ENCODE measurements at regions not wholly inside any gene's neighbourhood (a gene's known extent, or its start where the extent isn't known, plus 50 kb on each side); places are given as distances from the start of the nearest gene placed in this dataset.
"Not testable (repeated sequence)": the region's sequence is repeated elsewhere in the genome, so short reads cannot be mapped to it uniquely, and the experiment has no call there.

DNA sequence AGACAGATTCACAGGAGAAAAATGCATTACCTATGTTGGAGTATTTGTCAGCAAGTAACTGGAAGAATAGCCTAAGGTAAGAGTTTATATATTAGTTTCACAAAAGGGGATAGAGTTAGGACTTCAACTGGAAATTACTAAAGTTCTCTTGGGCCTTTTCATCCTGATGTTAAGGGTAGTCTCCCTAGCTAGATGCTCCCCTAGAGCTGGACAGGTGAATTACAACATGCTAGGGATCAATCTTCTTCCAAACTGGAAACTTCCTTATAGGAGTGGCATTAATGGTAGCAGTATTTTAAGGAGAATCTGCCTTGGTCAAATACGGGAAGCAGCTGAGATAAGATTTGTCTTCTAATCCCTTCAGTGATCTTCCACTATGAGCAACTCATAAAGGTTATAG, 632.8 kb upstream of the RAG2 start:
- DNase-seq, result no peak

DNA sequence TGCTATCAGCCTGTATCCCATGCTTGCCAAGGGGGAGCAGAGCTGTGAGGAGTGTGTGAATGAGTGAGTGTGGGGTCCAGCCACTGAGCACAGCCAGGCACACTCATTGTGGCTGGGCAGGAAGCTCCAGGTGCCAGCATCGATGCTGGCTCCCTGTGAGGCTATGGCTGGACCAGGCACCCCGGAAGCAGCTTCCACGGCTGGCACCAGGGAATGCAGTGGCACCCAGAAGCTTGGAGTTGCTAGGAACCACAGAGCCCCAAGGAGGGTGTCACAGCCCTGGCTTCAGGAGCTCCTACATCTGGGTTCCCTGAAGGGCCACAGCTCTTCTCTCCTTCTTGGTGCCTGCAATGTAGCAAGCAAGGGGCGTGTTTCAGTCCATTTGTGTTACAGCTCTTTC, 625.9 kb upstream of the RAG2 start:
- DNase-seq, result no peak

DNA sequence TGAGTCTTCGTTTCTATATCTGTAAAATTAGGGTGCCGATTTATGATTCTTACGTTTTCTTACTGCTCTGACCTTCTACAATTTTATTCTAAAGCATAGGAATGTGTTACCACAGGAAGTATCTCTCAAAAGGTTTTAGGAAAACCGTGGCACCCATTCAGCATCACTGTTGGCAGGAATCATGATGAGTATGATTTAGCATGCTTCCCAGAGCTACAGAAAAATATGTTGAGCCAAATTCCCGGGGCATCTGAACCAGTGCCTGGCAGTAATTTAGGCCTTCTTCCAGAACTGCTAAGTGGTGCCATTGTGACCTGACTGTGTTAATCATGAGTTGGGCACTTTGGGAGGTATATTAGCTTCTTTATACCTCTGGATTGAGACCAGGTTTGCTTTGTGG, 605.0 kb upstream of the RAG2 start:
- DNase-seq, result no peak

DNA sequence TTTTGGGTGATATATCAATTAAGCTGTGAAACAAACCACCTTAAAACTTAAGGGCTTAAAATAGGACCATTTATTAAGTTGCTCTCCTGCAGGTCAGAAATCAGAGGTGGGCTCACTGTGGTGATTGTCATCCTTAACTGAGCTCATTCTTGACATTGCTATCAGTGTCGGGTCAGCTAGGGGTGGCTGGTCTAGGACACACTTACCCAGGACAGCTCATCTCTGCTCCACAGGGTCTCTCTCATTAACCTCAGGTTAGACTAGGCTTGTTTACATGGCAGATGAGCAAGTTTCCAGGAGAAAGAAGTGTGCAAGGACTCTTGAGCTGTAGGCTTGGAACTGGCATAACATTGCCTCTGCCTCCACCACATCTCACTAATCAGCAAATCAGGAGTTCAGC, 601.0 kb upstream of the RAG2 start:
- no peak for DNase-seq

DNA sequence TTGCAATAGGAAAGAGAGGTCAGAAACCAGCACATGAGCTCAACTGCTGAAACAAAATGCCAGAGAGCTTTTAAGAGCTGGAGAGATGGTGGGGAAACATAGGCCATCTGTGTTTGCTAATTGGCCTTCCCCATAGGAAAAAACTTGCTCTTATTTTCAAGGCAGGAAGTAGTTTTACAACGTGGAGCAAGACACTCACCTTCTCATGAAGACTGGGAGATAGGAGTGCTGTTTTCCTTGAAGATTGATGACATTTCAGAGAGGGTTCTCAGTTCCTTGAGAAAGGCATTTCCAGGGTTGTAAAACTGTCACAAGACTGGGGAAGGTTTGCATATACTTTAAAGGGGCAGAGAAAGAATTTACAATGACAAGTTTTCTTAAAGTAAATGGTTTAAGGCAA, 586.3 kb upstream of the RAG2 start:
- no peak for DNase-seq

DNA sequence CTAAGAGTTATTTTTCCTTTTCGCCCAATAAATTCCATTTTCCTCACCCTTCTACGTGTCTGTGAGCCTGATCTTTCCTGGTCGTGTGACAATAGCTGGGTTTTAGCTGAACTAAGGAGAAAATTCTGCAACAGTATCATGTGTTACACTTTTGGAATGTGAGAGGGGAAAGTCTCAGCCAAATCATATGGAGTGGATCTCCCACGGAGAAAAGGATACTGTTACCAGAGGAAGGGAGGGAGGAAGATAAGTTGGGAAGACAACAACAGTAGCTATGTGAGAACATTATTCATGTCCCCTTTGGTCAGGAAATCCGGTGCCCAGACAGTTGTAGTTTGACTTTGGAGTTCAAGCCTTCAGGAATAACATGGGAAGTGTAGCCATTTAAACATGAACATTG, 584.0 kb upstream of the RAG2 start:
- DNase-seq, result no peak

DNA sequence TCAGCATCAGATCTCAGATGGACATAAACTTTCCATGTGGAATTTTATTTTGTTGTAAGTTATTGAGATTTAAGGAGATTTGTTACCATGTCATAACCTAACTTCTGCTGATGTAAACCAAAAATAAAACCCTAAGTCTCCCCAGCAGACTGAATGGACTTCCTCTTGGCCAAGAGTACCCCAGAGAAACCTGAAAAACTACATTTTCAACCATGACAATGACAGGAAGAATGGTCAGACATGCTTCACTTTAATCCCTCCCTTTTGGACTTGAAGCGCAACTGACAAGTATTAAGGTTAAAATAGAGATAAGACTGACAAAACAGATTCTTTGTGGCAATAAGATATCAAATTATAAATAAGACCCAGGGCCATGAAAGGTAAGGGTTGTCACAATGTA, 579.7 kb upstream of the RAG2 start:
- no peak for DNase-seq

DNA sequence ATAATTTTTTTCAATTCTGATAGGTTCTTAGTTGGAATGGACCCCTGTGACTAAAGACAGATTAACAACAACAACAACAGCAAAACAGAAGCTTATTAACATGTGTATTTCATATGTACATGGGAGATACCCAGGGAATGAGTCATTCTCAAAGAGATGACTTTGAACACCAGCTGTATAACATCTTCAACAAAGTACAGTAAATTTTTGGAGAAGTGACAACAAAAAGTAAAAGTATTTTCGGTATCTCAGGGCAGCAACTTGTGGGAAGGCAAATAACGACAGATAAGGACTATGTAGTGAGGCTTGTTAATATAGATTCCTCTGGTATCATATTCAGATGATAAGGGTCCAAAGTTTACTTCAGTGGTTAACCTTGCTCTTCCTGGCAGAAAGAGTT, 573.4 kb upstream of the RAG2 start:
- DNase-seq, result no peak

DNA sequence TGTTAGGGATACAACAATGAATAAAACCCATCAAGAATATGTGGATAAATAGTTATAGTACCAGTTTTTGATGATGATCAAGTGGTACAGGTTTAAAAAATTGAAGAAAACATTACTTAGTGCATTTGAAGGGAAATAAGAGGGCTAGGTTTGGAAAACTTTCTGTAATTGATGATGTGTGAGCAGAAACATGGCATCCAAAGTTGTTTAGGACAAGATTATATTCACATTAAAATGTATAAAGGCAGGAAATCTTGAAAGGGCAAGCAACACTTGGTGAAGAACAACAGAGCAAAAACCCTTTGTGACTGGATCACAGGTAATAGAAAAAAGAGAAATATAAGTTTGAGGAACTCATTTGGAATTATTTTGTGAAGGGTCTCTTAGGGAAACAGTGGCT, 572.3 kb upstream of the RAG2 start:
- no peak for DNase-seq

DNA sequence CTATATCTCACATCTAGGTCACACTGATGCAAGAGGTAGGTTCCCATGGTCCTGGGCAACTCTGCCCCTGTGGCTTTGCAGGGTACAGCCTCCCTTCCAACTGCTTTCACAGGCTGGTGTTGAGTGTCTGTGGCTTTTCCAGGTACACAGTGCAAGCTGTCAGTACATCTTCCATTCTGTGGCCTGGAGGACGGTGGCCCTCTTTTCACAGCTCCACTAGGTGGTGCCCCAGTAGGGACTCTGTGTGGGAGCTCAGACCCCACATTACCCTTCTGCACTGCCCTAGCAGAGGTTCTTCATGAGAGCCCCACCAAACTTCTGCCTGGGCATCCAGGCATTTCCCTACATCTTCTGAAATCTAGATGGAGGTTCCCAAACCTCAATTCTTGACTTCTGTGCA, 547.4 kb upstream of the RAG2 start:
- DNase-seq, result not testable (repeated sequence)

DNA sequence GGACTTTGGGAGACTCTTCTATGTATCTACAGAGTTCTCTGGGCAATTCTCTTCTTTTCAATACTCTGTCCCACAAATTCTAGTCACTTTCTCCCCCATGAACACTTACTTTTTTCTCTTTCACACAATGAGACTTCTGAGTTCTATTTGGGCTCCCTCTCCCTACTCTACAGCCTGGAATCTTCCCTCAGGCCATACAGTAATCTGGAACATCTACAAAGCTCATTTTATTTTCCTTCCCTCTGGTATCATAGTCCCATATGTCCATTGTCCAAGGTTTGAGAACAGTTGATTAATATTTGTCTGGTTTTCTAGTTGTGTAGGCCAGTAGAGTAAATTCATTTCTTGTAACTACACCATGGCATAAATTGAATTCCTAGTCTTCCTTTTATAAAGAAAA, 544.6 kb upstream of the RAG2 start:
- DNase-seq, result no peak

DNA sequence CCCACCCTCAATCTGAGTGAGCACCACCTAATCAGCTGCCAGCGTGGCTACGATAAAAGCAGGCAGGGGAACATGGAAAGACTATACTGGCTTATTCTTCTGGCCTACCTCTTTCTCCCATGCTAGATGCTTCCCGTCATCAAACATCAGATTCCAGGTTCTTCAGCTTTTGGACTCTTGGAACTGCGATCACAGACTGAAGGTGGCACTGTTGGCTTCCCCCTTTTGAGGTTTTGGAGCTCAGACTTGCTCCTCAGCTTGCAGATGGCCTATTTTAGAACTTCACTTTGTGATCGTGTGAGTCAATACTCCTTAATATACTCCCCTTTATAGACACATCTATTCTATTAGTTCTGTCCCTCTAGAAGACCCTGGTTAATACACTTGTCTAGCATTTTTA, 543.7 kb upstream of the RAG2 start:
- no peak for DNase-seq

DNA sequence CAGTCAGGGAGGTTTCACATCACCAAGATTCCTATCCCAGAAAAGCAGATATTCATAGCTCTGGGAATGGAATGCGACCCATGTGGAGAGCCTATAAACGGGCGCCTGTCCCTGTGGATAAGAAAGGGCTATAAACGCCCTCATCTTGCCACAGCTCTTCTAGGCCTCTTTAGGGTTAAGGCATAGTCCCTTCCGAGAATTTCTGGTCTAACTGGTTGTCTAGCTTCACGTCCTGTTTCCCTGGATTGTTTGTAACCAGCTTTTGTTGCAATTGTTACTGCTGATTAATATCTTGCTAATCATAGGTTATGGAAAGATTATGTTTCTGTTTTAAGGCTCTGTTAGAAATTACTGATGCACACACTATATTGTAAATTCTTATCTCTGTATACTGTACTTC, 537.6 kb upstream of the RAG2 start:
- DNase-seq, result not testable (repeated sequence)

DNA sequence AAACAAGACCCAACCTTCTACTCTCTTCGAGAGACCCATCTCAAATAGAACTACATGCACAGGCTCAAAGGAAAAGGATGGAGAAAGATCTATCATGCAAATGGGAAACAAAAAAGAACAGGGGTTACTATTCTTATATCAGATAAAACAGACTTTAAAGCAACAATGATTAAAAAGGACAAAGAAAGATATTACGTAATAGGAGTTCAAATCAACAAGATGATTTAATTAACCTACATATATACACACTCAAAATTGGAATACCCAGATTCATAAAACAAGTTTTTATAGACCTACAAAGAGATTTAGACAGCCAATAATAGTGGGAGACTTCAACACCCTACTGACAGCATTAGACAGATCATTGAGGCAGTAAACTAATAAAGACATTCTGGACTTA, 536.6 kb upstream of the RAG2 start:
- DNase-seq, result no peak

DNA sequence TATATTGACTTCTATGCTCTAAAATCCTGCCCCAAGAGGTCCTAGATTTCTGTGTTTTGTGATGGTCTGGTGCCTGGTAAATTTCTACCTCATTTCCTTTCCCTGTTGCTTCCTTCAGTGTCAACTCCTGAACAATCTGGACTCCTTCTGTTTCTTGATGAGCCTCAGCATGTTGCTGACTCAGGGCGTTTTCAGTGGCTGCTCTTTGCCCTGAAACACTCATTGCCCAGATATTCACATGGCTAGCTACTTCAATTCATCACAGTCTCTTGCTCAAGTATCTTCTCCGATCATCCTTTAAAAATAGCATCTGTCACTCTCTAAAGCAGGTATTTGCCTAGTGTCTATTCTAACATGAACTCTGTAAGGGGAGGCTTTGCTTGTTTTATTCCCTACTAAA, 526.3 kb upstream of the RAG2 start:
- no peak for DNase-seq

DNA sequence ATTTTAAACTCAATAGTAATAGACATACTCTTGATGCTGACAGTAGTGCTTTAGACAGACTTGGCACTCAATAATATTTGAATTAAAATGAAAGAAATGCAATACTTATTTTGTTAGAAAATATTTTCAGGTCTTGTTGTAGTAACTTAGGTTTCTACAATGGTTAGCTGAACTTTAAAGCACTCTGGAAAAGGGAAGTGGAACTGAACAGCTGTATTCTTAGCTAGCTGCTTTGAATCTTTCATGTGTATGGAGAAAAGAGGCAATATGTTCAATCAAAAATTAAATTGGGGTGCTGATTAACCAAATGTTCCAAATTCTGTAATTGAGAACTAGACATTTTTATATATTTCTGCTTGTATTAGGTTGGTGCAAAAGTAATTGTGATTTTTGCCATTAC, 517.9 kb upstream of the RAG2 start:
- no peak for DNase-seq

DNA sequence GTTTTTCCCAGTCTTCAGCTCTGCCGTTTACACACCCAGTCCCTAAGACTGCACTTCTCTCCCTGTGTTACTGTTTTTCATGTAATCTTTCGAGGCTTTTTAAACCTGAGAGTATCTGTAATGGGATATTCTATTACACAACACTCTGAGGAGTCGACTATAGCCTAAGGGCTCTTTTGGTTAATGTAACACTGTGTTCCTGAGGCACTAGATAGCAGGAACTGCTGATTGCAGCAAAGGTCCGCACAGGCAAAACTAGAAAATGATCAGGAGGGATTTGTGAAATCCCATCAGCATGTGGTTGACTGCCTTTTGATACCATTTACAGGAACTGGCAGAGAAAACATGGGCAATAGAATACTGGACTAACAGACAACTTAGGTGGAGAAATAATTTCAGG, 512.3 kb upstream of the RAG2 start:
- DNase-seq, result no peak

DNA sequence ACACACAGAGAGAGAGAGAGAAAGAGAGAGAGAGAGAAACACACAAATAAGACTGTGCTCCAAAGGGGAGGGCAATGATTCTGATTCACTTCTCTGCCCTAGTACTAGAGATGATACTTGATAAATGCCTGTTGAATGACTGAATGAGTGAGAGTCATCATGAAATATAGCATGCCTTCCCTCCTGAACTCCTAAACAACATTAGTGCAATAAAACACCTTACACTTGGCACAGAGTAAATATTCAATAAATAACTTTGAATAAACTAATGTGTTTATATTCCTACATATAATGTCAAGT, 511.2 kb upstream of the RAG2 start:
- DNase-seq, result no peak

DNA sequence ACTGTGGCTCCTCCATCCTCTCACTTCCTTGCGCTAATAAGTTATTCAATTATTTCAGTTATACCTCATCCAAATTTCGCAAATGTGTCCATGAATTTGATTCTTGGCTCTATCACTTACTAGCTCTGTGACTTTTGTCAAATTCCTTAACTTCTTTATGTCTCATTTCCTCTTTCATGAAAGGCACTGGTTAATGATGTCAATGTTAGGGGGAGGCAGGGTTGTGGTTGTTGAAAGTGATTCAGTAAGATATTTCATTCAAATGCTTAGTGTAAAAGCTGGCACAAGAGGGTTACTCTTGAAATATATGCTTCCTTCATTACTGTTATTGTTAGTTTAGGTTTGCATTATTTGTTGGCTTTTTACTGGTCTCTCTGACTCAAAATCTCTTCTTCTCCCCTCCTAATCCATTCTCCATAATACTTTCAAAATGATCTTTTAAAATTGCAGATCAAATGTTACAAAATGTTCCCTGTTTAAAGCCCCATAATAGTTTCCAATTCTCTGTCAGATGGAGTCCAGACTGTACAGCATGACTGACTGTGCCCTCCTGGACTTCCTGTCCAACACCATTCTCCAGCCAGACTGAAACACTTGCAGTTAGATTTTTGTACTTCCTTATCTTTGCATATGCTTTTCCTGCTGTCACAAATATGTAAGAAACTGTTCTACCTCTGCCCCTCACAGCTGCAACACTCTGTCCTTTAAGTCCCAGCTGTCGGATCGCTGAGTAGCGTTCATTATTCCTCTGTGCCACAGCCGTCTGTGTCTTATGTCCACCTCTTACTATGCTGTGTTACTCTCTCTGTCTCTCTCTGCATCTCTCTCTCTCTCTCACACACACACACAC, 510.6 kb upstream of the RAG2 start:
- DNase-seq, result no peak

DNA sequence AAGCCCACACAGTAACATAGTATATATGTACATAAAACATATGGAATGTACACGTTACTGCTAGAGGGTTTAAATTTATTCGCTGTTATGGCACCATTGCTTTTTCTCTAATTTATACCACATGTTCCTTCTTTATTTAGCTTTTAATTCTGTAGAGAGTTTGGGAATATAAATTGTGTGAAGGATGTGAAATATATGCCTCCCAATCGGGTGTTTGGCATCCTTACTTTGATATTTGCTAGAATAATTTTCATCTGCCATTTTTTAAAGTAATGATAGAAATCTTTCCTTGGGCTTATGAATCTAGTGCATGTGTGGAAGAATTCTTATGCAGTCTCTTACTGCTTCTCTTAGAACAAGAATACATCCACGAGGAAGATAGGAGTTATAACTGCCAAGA, 509.8 kb upstream of the RAG2 start:
- DNase-seq, result no peak

DNA sequence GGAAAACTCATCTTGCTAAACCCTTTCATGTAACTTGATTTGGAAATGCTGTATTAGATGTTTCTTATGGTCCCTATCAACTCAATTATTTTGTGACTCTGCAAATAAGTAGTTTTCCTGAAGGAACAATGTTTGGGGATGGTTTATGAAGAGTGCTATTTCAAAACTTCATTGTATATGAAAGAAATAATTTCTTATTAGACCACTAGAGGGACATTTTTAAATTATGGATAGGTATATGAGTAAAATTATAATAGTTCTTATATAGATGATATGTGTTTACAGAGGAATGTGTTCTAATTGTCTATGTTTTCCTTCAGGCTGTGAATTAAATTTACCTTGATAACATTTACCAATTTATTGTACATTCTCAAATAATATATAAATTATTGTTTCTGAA, 509.4 kb upstream of the RAG2 start:
- DNase-seq, result no peak

DNA sequence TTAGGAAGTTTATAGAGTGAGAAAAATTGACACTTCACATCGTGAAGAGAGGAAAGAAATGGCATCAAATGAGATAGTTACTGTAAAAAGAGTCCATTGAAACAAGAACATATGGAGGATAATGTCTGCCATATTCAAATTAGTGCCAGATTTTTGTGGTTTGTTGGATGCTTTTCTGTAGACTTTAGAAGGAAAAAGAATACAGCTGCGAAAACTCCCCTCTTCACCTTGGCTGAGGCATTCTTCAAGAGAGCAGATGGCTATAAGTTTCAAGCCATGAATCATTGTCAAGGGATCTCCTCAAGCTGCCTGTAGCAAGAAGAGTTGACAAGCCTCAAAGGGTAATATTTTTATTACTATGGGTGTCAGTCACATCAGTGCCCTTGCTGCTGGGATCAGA, 507.4 kb upstream of the RAG2 start:
- DNase-seq, result no peak

DNA sequence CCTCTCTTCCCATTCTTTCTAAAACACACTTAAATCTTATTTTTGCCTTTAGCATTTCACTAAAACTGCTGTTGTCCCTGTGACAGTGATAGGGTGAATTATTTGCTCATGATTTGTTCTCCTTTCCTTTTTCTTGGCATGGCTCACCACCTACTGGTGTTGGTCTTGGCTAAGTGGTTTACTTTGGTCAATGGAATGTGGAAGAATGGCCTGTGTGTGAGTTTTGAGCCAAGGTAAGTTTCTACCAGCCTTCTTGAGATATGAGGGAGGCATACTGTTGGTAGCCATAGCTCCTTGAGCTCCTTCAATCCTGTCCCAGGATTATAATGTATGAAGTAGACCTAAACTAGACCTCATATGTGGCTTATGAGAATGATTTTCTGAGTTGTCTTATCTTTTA, 506.3 kb upstream of the RAG2 start:
- DNase-seq, result no peak

DNA sequence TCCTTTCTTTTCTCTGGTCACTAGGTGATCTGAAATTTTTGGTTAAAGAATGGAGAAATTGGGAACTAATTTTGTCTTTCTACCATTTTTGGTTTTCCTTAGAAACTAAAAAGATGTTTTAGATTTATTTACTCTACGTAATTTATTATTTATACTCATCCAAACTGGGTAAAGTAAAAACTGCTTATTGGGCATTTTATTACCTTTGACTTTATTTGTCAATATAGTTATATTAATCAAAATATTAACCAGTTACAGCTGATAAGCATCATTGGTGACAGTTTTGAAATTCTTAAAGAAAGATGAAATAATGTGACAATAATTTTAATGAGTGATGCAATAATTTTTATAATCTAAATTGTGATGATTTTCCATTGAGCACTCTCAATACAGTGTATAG, 502.0 kb upstream of the RAG2 start:
- DNase-seq, result no peak

DNA sequence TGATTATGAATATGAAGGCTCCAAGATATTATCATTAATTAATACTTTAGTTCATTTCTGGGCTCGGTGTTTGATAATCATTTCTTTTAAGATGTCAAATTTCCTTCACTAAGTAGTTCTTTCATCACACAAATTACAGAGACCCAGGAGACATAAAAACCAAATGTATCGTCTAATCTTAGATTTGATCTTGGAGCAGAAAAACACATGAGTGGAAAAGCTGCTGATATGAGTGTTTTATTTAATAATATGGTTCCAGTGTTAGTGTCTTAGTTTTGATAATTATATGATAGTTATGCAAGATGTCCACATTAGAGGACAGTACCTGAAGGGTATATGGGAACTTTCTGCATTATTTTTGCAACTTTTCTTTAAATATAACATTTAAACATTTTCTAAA, 494.5 kb upstream of the RAG2 start:
- no peak for DNase-seq

DNA sequence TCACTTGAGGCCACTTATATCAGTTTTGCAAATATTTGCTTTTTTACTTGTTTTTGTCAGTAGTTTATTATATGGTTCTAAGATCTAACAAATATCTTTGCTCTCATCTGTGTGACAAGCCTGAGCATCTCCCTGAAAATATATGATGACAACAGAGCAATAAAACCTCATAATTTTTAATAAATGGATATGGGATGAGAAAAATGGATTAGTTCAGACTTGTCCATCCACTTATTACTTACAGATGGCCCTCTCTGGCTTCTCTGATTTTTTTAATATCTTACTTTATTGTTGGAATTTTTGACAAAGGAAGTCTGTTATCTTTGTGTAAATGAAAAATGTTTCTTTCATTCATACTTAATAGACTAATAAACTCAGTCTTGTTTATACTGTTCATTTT, 491.4 kb upstream of the RAG2 start:
- no peak for DNase-seq
